ENCODE measurements at regions not wholly inside any gene's neighbourhood (a gene's known extent, or its start where the extent isn't known, plus 50 kb on each side); places are given as distances from the start of the nearest gene placed in this dataset.

- Mint-ChIP-seq H3K27ac (peak overlapping the region; percentile 92), H3K36me3 (peaks cover 24% of the 10 kb centered on the region), H3K9me3 (peaks cover 1% of the 10 kb centered on the region), H3K27me3 (peaks cover 20% of the 10 kb centered on the region), H3K4me3 (peak overlapping the region; percentile 88), H3K4me1 (peaks cover 52% of the 10 kb centered on the region)
- peak; percentile 79 for DNase-seq
Observed at GRCh38 chr6:26199057-26199772, 112.0 kb downstream of the HFE start.

GRCh38 chr6:26199773-26200764 is 112.8 kb downstream of the HFE start:
- peaks cover 24% of the 10 kb centered on the region for H3K27me3 Mint-ChIP-seq
- H3K36me3 Mint-ChIP-seq: peaks cover 28% of the 10 kb centered on the region
- H3K4me3 Mint-ChIP-seq: peak overlapping the region; percentile 88
- peaks cover 1% of the 10 kb centered on the region for H3K9me3 Mint-ChIP-seq
- H3K27ac Mint-ChIP-seq: peak overlapping the region; percentile 92
- no peak for DNase-seq
- H3K4me1 Mint-ChIP-seq: peaks cover 50% of the 10 kb centered on the region

GRCh38 chr6:26200918-26201721 is 113.9 kb downstream of the HFE start:
- DNase-seq: no peak
- Mint-ChIP-seq H3K36me3 (peaks cover 21% of the 10 kb centered on the region), H3K4me3 (peak overlapping the region; percentile 47), H3K27me3 (peaks cover 24% of the 10 kb centered on the region), H3K9me3 (peaks cover 1% of the 10 kb centered on the region), H3K27ac (peak overlapping the region; percentile 75), H3K4me1 (peaks cover 44% of the 10 kb centered on the region)

- Mint-ChIP-seq H3K27me3 (peaks cover 21% of the 10 kb centered on the region), H3K36me3 (peaks cover 12% of the 10 kb centered on the region), H3K9me3 (peaks cover 1% of the 10 kb centered on the region), H3K4me1 (peaks cover 42% of the 10 kb centered on the region), H3K4me3 (no peak overlapping the region), H3K27ac (no peak overlapping the region)
- no peak for DNase-seq
Observed at GRCh38 chr6:26202201-26202611, 115.0 kb downstream of the HFE start.

- H3K4me1 Mint-ChIP-seq: peaks cover 37% of the 10 kb centered on the region
- peaks cover 19% of the 10 kb centered on the region for H3K27me3 Mint-ChIP-seq
- peaks cover 1% of the 10 kb centered on the region for H3K9me3 Mint-ChIP-seq
- DNase-seq: no peak
- peak overlapping the region; percentile 50 for H3K4me3 Mint-ChIP-seq
- peaks cover 11% of the 10 kb centered on the region for H3K36me3 Mint-ChIP-seq
- H3K27ac Mint-ChIP-seq: no peak overlapping the region
Observed at GRCh38 chr6:26202811-26203583, 115.8 kb downstream of the HFE start.

GRCh38 chr6:26204332-26205160 is 117.3 kb downstream of the HFE start:
- Mint-ChIP-seq H3K4me3 (no peak overlapping the region), H3K27ac (no peak overlapping the region), H3K9me3 (peaks cover 1% of the 10 kb centered on the region), H3K27me3 (peaks cover 4% of the 10 kb centered on the region), H3K4me1 (peaks cover 30% of the 10 kb centered on the region), H3K36me3 (peaks cover 7% of the 10 kb centered on the region)
- peak; percentile 83 for DNase-seq

- Mint-ChIP-seq H3K4me3 (no peak overlapping the region), H3K27ac (no peak overlapping the region), H3K9me3 (peaks cover 1% of the 10 kb centered on the region), H3K36me3 (peaks cover 5% of the 10 kb centered on the region), H3K4me1 (peaks cover 23% of the 10 kb centered on the region), H3K27me3 (peaks cover 4% of the 10 kb centered on the region)
- DNase-seq: peak; percentile 84
Observed at GRCh38 chr6:26205161-26205624, 118.0 kb downstream of the HFE start.

- H3K9me3 Mint-ChIP-seq: peaks cover 1% of the 10 kb centered on the region
- no peak for DNase-seq
- no peak overlapping the region for H3K27ac Mint-ChIP-seq
- peaks cover 4% of the 10 kb centered on the region for H3K27me3 Mint-ChIP-seq
- peaks cover 5% of the 10 kb centered on the region for H3K36me3 Mint-ChIP-seq
- peaks cover 21% of the 10 kb centered on the region for H3K4me1 Mint-ChIP-seq
- H3K4me3 Mint-ChIP-seq: no peak overlapping the region
Observed at GRCh38 chr6:26205625-26206574, 118.7 kb downstream of the HFE start.

GRCh38 chr6:26206868-26207801 is 119.9 kb downstream of the HFE start:
- no peak overlapping the region for H3K27ac Mint-ChIP-seq
- DNase-seq: no peak
- H3K4me3 Mint-ChIP-seq: no peak overlapping the region
- H3K36me3 Mint-ChIP-seq: peaks cover 4% of the 10 kb centered on the region
- H3K4me1 Mint-ChIP-seq: peaks cover 18% of the 10 kb centered on the region
- peaks cover 4% of the 10 kb centered on the region for H3K27me3 Mint-ChIP-seq
- H3K9me3 Mint-ChIP-seq: no peaks in the 10 kb centered on the region

GRCh38 chr6:26211963-26212362 is 124.7 kb downstream of the HFE start:
- DNase-seq: no peak
- Mint-ChIP-seq H3K36me3 (no peaks in the 10 kb centered on the region), H3K9me3 (no peaks in the 10 kb centered on the region), H3K27me3 (no peaks in the 10 kb centered on the region), H3K4me1 (peaks cover 6% of the 10 kb centered on the region), H3K4me3 (no peak overlapping the region), H3K27ac (peak overlapping the region; percentile 63)

- Mint-ChIP-seq H3K27me3 (no peaks in the 10 kb centered on the region), H3K27ac (peak overlapping the region; percentile 11), H3K9me3 (no peaks in the 10 kb centered on the region), H3K4me3 (no peak overlapping the region), H3K36me3 (no peaks in the 10 kb centered on the region), H3K4me1 (peaks cover 6% of the 10 kb centered on the region)
- DNase-seq: no peak
Observed at GRCh38 chr6:26213334-26214075, 126.3 kb downstream of the HFE start.

Measured in activated naive CD8-positive, alpha-beta T cell treated with anti-CD3 and anti-CD28 coated beads for 36 hours (primary cell).